Neural cell (in vitro differentiated cells): ENCODE measurements at regions not wholly inside any gene's neighbourhood (a gene's known extent, or its start where the extent isn't known, plus 50 kb on each side); places are given as distances from the start of the nearest gene placed in this dataset.

Source experiments
- H2AFZ ChIP-seq: fragments of 200-600, 300-800 bp; sonication (generic), shearing (Covaris generic); 2 replicates; pipeline ENCODE4 v1.6.0; 2014; ENCODE audit warnings: low read depth, mild to moderate bottlenecking, antibody characterized with exemption, low read length, moderate library complexity
- H3F3A ChIP-seq: fragments of 200-600 bp; shearing (Covaris generic); 2 replicates; pipeline ENCODE4 v1.6.1; 2016; ENCODE audit warnings: mild to moderate bottlenecking, moderate library complexity, mixed read lengths, antibody characterized with exemption, low read length; ENCODE audit not compliant: insufficient read depth, poor library complexity, severe bottlenecking
- H3K27ac ChIP-seq: fragments of 200-600, 300-800 bp; sonication (generic), shearing (Covaris generic); 2 replicates; pipeline ENCODE4 v1.5.1; 2014; ENCODE audit warnings: mild to moderate bottlenecking, low read length, moderate library complexity
- H3K27me3 ChIP-seq: fragments of 300-800, 200-600 bp; sonication (generic), shearing (Covaris generic); 2 replicates; pipeline ENCODE4 v1.6.0; 2014; ENCODE audit warnings: mild to moderate bottlenecking, low read depth, low read length, moderate library complexity; ENCODE audit not compliant: insufficient read depth
- H3K36me3 ChIP-seq: fragments of 300-800, 200-600 bp; sonication (generic), shearing (Covaris generic); 2 replicates; pipeline ENCODE4 v1.5.1; 2014; ENCODE audit warnings: mild to moderate bottlenecking, antibody characterized with exemption, low read length, moderate library complexity; ENCODE audit not compliant: insufficient read depth
- H3K4me2 ChIP-seq: fragments of 300-800, 200-600 bp; sonication (generic), shearing (Covaris generic); 2 replicates; pipeline ENCODE4 v1.6.0; 2014; ENCODE audit warnings: mild to moderate bottlenecking, low read length
- H3K4me3 ChIP-seq: fragments of 300-800, 200-600 bp; sonication (generic), shearing (Covaris generic); 2 replicates; pipeline ENCODE4 v1.5.1; 2014; ENCODE audit warnings: mild to moderate bottlenecking, low read length, moderate library complexity
- H3K79me2 ChIP-seq: fragments of 200-600 bp; shearing (Covaris generic); replicated peaks from 2 replicates; pipeline ENCODE4 v1.6.0; 2014; ENCODE audit warnings: mild to moderate bottlenecking, low read length, moderate library complexity; ENCODE audit not compliant: insufficient read depth
- H3K9ac ChIP-seq: fragments of 300-800, 200-600 bp; sonication (generic), shearing (Covaris generic); 2 replicates; pipeline ENCODE4 v1.6.1; 2016; ENCODE audit warnings: mild to moderate bottlenecking, low read length, mixed read lengths
- H3K9me2 ChIP-seq: fragments of 200-600 bp; shearing (Covaris generic); 2 replicates; pipeline ENCODE4 v1.6.1; 2016; ENCODE audit warnings: mild to moderate bottlenecking, low read length, mixed read lengths; ENCODE audit not compliant: insufficient read depth
- H3K9me3 ChIP-seq: fragments of 200-600, 300-800 bp; sonication (generic), shearing (Covaris generic); 2 replicates; pipeline ENCODE4 v1.6.1; 2016; ENCODE audit warnings: mild to moderate bottlenecking, mixed run types, low read length, moderate library complexity, mixed read lengths
- H4K20me1 ChIP-seq: fragments of 200-600 bp; shearing (Covaris generic); 2 replicates; pipeline ENCODE4 v1.6.1; 2016; ENCODE audit warnings: mild to moderate bottlenecking, mixed run types; ENCODE audit not compliant: insufficient read depth
- EP300 ChIP-seq: fragments of 450-650 bp; conservative IDR thresholded peaks from 2 replicates; pipeline ENCODE4 v1.6.1; 2014; ENCODE audit warnings: antibody characterized with exemption, mild to moderate bottlenecking, moderate library complexity; ENCODE audit not compliant: poor library complexity, severe bottlenecking
- EZH2 ChIP-seq: fragments of 200-600, 300-800 bp; shearing (Covaris generic), sonication (generic); IDR thresholded peaks from 2 replicates; pipeline ENCODE4 v1.6.1; 2014; ENCODE audit warnings: antibody characterized with exemption, low read length, borderline replicate concordance, mild to moderate bottlenecking; ENCODE audit not compliant: insufficient read depth, poor library complexity, severe bottlenecking
- POLR2AphosphoS5 ChIP-seq: IDR thresholded peaks from 2 replicates; pipeline ENCODE4 v1.6.1; 2012
- RAD21 ChIP-seq: fragments of 450-650 bp; conservative IDR thresholded peaks from 2 replicates; pipeline ENCODE4 v1.6.1; 2014; ENCODE audit warnings: antibody characterized with exemption, mild to moderate bottlenecking, moderate library complexity
- SMC3 ChIP-seq: fragments of 450-650 bp; conservative IDR thresholded peaks from 2 replicates; pipeline ENCODE4 v1.6.1; 2014; ENCODE audit warnings: antibody characterized with exemption, mild to moderate bottlenecking, moderate library complexity; ENCODE audit not compliant: poor library complexity
- TAF1 ChIP-seq: IDR thresholded peaks from 2 replicates; pipeline ENCODE4 v1.6.1; 2012; ENCODE audit warnings: low read depth
- TF ChIP-seq, protein P1 (sequence below): IDR thresholded peaks from 2 replicates; pipeline ENCODE4 v1.6.1; 2012; ENCODE audit warnings: borderline replicate concordance
- TF ChIP-seq, protein P2 (sequence below): fragments of 450-650 bp; IDR thresholded peaks from 2 replicates; pipeline ENCODE4 v1.5.1; 2014; ENCODE audit warnings: antibody characterized with exemption, mild to moderate bottlenecking, moderate library complexity; ENCODE audit not compliant: poor library complexity, severe bottlenecking

DNA sequence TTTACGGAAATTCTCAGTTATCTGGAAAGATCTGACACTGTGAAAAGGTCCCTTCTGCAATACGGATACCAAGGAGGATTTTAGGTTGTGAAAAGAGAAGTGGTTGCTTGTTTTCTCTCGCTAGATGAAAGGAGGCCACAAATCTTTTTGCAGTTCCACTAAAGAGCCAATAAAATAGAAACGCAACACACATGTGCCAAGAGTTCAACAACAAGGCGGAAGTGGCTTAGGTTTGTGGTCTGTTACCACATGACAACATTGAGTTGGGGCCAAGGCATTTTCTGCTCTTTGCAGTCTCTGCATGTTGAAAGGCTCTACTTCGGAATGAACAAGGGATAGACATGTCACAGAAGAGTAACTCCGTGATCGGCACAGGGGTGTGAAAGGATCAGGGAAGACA is 115.7 kb upstream of the OSR1 start:
- no peak overlapping the region for H3K4me3 ChIP-seq
- no peak overlapping the region for H2AFZ ChIP-seq
- H3K27ac ChIP-seq, result no peak overlapping the region
- H4K20me1 ChIP-seq, result no peaks in the 10 kb centered on the region
- no peaks in the 10 kb centered on the region for H3K27me3 ChIP-seq
- H3F3A ChIP-seq, result no peaks in the 10 kb centered on the region
- no peaks in the 10 kb centered on the region for H3K9me3 ChIP-seq
- TF ChIP-seq, protein P1, sequence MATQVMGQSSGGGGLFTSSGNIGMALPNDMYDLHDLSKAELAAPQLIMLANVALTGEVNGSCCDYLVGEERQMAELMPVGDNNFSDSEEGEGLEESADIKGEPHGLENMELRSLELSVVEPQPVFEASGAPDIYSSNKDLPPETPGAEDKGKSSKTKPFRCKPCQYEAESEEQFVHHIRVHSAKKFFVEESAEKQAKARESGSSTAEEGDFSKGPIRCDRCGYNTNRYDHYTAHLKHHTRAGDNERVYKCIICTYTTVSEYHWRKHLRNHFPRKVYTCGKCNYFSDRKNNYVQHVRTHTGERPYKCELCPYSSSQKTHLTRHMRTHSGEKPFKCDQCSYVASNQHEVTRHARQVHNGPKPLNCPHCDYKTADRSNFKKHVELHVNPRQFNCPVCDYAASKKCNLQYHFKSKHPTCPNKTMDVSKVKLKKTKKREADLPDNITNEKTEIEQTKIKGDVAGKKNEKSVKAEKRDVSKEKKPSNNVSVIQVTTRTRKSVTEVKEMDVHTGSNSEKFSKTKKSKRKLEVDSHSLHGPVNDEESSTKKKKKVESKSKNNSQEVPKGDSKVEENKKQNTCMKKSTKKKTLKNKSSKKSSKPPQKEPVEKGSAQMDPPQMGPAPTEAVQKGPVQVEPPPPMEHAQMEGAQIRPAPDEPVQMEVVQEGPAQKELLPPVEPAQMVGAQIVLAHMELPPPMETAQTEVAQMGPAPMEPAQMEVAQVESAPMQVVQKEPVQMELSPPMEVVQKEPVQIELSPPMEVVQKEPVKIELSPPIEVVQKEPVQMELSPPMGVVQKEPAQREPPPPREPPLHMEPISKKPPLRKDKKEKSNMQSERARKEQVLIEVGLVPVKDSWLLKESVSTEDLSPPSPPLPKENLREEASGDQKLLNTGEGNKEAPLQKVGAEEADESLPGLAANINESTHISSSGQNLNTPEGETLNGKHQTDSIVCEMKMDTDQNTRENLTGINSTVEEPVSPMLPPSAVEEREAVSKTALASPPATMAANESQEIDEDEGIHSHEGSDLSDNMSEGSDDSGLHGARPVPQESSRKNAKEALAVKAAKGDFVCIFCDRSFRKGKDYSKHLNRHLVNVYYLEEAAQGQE, result no peak
- H3K79me2 ChIP-seq, result no peaks in the 10 kb centered on the region
- no peak overlapping the region for H3K9ac ChIP-seq
- no peaks in the 10 kb centered on the region for H3K9me2 ChIP-seq
- no peak overlapping the region for H3K4me2 ChIP-seq
- H3K36me3 ChIP-seq, result no peaks in the 10 kb centered on the region

DNA sequence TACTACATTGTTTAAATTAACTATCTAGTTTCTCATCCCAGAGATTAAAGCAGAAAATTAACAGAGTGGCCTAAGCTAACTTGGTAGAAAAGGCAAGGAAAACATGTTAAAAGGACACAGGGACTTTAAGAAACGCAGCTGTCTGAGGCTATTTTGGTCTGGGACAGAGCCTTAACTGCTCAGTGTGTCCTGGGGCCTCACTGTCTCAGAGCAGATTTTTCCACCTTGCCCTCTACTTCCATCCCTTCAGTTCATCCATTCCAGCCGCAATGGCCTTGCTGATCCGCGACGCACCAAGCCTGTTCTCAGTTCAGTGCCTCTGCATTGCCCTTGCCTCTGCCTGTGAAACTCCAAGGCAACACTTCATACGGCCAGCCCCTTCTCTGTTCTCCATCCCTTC is 114.9 kb upstream of the OSR1 start:
- no peaks in the 10 kb centered on the region for H3K79me2 ChIP-seq
- H4K20me1 ChIP-seq, result no peaks in the 10 kb centered on the region
- no peaks in the 10 kb centered on the region for H3K9me2 ChIP-seq
- no peaks in the 10 kb centered on the region for H3F3A ChIP-seq
- no peak overlapping the region for H3K9ac ChIP-seq
- no peak overlapping the region for H3K4me2 ChIP-seq
- H3K36me3 ChIP-seq, result no peaks in the 10 kb centered on the region
- no peak overlapping the region for H3K27ac ChIP-seq
- no peaks in the 10 kb centered on the region for H3K27me3 ChIP-seq
- TF ChIP-seq EZH2 (no peak), RAD21 (no peak), EP300 (no peak), POLR2AphosphoS5 (no peak), SMC3 (no peak), TAF1 (no peak)
- TF ChIP-seq, protein P2, sequence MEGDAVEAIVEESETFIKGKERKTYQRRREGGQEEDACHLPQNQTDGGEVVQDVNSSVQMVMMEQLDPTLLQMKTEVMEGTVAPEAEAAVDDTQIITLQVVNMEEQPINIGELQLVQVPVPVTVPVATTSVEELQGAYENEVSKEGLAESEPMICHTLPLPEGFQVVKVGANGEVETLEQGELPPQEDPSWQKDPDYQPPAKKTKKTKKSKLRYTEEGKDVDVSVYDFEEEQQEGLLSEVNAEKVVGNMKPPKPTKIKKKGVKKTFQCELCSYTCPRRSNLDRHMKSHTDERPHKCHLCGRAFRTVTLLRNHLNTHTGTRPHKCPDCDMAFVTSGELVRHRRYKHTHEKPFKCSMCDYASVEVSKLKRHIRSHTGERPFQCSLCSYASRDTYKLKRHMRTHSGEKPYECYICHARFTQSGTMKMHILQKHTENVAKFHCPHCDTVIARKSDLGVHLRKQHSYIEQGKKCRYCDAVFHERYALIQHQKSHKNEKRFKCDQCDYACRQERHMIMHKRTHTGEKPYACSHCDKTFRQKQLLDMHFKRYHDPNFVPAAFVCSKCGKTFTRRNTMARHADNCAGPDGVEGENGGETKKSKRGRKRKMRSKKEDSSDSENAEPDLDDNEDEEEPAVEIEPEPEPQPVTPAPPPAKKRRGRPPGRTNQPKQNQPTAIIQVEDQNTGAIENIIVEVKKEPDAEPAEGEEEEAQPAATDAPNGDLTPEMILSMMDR, result no peak
- TF ChIP-seq, protein P1, result no peak
- no peak overlapping the region for H3K4me3 ChIP-seq
- H2AFZ ChIP-seq, result no peak overlapping the region
- H3K9me3 ChIP-seq, result no peaks in the 10 kb centered on the region
